Caki2 (cell line): ENCODE measurements at regions not wholly inside any gene's neighbourhood (a gene's known extent, or its start where the extent isn't known, plus 50 kb on each side); places are given as distances from the start of the nearest gene placed in this dataset.
"Not testable (repeated sequence)": the region's sequence is repeated elsewhere in the genome, so short reads cannot be mapped to it uniquely, and the experiment has no call there.

ENCODE experiments used
- DNase-seq: peaks from one replicate; pipeline ENCODE4 v3.0.0-alpha.2; 2015; ENCODE audit warnings: low read depth
- in situ Hi-C: cut with HindIII; loops from 2 replicates; pipeline ENCODE4 v1.10.0; 2016; ENCODE audit warnings: low sequenced_read_pairs, low pct_unique_long_range_greater_than_20kb, mixed read lengths

GRCh38 chr2:58796239-58796910 lies 555.2 kb upstream of the FANCL start:
- in situ Hi-C loops = no loop called here
- no peak for DNase-seq

GRCh38 chr2:58794916-58795315 lies 553.8 kb upstream of the FANCL start:
- in situ Hi-C loops = no loop called here
- DNase-seq = no peak

DNA sequence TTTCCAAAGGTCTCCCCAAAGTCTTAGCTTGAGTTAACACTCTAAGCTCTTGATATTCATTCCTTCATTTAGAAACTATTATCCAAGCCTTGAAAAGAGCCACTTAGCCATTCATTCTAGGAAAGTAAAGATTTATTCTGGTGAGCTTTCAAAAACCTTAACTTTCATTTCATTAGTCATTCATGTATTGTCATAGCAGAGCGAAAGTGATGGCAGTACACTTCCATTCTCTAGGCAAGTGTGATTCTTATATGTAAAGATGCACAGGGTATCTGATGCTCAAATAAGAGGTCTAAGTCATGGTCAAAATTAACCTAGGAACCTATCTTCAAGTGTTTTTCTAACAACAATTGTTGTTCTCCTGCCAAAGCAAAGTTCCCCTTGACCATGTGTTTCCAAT lies 553.0 kb upstream of the FANCL start:
- DNase-seq = no peak
- in situ Hi-C loops = no loop called here

DNA sequence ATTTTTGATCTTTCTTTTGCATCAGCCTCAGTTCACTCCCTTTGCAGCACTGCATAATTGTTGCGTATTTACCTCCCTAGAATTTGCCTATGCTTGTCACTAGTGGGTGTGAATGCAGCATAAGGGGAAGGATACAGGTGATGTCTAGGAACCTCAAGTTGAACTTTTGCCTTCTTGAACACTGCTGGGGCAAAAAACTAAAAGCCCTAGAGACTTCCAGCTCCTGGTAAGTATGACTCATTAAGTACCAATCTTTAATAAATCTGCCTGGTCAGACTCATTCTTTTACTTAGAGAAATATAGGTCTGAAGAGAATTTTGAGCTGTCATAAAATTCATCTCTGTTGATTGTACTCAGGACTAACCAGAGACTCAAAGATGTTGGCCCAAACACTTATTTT lies 547.3 kb upstream of the FANCL start:
- no peak for DNase-seq
- in situ Hi-C loops = no loop called here

GRCh38 chr2:58770846-58771245 lies 529.7 kb upstream of the FANCL start:
- in situ Hi-C loops = no loop called here
- DNase-seq = no peak

- DNase-seq = no peak
- in situ Hi-C loops = no loop called here
Observed at GRCh38 chr2:58769864-58770234, 528.7 kb upstream of the FANCL start.

GRCh38 chr2:58769111-58769863 lies 528.2 kb upstream of the FANCL start:
- in situ Hi-C loops = no loop called here
- DNase-seq = no peak

DNA sequence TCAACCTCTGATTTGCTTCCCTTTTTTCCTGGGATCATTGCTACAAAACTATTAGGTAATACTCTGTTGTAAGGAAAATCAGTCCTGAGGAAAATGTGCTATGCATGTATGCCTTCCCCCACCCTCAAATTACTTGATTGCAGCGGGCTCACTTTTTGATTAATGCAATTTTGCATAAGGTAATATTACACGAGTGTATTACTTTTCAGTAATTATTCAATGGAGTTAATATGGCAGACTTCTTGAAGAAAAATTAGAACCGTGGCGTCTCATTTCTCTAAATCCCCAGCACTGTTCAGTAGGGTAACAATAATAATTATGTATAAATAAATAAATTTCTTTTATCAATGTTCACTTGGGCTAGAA lies 527.6 kb upstream of the FANCL start:
- in situ Hi-C loops = no loop called here
- DNase-seq = no peak

DNA sequence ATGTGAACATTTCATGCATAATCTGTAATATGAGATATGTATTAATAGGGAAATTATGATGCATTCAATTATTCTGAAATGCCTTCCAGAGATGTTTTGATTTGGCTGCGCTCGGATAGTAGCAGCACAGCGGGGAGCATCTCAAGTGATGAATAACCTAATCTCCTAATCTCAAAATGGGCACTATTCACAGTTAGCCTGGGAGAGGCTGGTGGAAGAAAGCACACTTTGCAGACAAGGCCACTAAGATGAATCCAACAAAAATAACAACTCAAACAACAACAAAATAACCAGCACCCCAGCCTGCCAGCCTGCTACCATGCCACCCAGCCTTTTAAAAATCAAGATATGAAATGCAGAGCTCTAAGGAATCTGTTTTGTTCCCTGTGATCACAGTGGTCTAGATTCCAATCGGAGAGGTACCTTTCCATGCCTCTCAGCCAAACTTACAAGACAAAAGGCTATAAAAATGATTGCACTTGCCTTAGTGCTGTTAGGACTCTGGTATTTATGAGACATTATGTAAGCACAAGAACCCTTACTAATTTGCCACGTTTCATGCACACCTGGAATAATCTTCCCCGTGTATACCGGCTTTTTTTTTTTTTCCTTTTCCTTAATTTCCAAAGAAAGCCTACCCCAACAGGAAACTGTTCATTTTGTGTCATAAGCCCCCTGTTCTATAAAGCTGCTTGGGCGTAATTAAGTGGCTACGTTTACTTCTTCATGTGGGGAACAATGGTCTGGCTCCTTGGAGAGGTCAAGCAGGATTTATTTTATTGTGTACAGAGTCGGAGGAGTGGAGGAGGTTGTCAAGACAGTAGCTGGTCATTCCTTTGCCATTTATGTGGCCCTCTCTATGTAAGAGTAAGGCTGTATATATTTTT lies 526.9 kb upstream of the FANCL start:
- in situ Hi-C loops = no loop called here
- no peak for DNase-seq

- in situ Hi-C loops = no loop called here
- no peak for DNase-seq
Observed at GRCh38 chr2:58764338-58765104, 523.4 kb upstream of the FANCL start.

DNA sequence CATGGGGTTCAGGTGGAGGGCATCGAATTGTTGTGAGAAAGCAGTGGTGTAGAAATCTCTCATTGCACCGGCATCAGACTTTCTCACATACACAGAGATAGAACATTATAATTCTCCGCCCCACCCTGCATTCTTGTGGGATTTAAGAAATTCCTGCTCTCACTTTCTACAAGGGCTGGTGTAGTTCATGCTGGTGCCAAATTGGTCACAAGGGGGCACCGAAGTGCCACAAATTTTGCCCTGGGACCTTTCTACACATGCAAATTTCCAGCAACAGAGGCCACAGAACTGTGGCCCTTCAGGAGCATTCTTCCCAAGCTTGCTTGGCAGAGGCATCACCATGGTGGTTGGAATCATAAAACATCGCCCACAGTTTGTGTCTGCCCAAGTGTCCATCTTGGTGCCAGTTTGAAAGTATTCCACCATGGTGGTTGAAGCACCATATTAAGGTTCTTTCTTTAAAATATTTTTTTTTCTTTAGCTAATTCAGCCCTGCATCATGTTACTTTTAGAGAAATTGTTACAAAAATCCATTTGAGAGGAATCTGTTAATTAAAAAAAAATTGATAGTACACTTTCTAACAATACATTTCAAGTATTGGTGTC lies 521.2 kb upstream of the FANCL start:
- in situ Hi-C loops = no loop called here
- DNase-seq = peak; percentile 78

- in situ Hi-C loops = no loop called here
Observed at GRCh38 chr2:58757971-58758370, 516.8 kb upstream of the FANCL start.

DNA sequence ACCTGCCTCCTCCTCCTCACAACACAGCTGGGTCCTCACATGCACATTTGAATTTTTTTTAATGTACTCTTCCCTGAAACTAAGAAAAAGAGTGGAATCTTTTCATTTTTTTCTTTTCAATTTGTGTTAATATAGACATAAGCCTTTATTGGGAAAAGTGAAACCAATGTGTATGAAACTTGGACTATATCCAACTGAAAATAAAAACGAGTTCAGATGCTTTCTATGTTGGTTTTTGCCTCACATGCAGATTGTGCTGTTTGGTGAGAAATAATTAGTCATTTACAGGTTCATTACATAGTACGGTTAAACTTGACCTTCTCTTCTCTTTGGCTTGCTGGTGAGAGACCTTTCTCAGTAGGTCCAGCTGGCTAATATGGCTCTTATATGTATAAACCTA lies 515.2 kb upstream of the FANCL start:
- in situ Hi-C loops = no loop called here
- no peak for DNase-seq

More at GRCh38 chr2:58757971-58758370, 516.8 kb upstream of the FANCL start:
- DNase-seq = no peak

DNA sequence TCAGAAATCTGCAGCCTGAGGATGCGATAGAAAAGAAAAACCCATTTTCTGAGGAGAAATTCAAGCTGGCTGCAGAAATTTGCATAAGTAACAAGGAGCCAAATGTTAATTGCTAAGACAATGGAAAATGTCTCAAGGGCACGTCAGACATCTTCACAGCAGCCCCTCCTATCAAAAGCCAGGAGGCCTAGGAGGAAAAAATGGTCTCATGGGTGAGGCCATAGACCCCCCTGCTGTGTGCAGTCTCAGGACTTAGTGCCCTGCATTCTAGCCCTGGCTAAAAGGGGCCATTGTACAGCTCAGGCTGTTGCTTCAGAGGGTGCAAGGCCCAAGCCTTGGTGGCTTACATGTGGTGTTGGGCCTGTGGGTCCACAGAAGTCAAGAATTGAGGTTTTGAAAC lies 511.4 kb upstream of the FANCL start:
- DNase-seq, in situ Hi-C loops: not testable (repeated sequence)

DNA sequence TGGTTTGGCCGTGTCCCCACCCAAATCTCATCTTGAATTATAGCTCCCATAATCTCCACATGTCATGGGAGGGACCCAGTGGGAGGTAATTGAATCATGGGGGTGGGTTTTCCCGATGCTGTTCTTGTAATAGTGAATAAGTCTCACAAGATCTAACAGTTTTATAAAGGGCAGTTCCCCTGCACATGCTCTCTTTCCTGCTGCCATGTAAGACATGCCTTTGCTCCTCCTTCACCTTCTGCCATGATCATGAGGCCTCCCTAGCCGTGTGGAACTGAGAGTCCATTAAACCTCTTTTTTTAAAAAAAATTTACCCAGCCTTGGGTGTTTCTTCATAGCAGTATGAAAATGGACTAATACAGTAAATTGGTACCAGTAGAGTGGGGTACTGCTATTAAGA lies 510.6 kb upstream of the FANCL start:
- in situ Hi-C loops = not testable (repeated sequence)

DNA sequence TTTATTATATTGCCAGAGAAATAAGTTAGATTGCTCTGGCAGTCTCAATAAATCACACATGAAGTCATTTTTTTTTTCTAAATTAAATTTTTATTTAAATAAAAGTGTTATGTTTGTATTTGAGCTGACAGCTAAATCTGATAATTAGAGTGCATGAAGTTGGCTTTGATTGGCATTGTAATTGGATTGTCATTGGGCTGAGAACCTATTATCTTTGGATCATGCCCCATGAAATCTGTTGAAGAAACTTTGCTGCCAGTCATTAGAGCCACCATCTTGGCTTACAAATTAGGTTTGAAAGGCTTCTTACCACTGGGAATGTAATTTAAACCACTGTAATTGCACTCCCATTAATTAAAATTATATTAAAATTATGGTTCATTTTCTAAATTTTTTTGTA lies 507.9 kb upstream of the FANCL start:
- no peak for DNase-seq
- in situ Hi-C loops = no loop called here

More for the DNA sequence above, 510.6 kb upstream of the FANCL start:
- not testable (repeated sequence) for DNase-seq

DNA sequence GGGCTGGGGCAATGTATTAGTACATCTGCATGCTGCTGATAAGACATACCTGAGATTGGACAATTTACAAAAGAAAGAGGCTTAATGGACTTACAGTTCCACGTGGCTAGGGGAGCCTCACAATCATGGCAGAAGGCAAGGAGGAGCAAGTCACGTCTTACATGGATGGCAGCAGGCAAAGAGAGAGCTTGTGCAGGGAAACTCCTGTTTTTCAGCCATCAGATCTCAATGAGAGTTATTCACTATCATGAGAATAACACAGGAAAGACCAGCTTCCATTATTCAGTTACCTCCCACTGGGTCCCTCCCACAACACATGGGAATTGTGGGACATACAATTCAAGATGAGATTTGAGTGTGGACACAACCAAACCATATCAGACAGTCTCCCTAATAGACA lies 504.2 kb upstream of the FANCL start:
- DNase-seq, in situ Hi-C loops: not testable (repeated sequence)

GRCh38 chr2:58740426-58740825 lies 499.3 kb upstream of the FANCL start:
- in situ Hi-C loops = no loop called here
- DNase-seq = no peak
